ENCODE measurements at regions not wholly inside any gene's neighbourhood (a gene's known extent, or its start where the extent isn't known, plus 50 kb on each side); places are given as distances from the start of the nearest gene placed in this dataset.

GRCh38 chr4:149910604-149911350 lies 95.1 kb upstream of the IQCM start:
- no peaks in the 10 kb centered on the region for H3K36me3 ChIP-seq (ENCODE audit: insufficient read depth, low read length)
- H3K27me3 ChIP-seq (ENCODE audit: insufficient read depth, low read length, poor library complexity, severe bottlenecking), result no peaks in the 10 kb centered on the region
- H3K4me2 ChIP-seq (ENCODE audit: low read depth, low read length, poor library complexity, severe bottlenecking), result no peak overlapping the region
- no peak overlapping the region for H3K9ac ChIP-seq (ENCODE audit: low read depth, low read length, poor library complexity, severe bottlenecking)
- TF ChIP-seq EZH2phosphoT487 (IDR thresholded peaks at IDR 0.05; ENCODE audit: borderline replicate concordance) (no peak), CTCF (conservative IDR thresholded peaks at IDR 0.05; ENCODE audit: low read length) (no peak)
- H3F3A ChIP-seq (ENCODE audit: low read depth), result no peaks in the 10 kb centered on the region
- H3K9me2 ChIP-seq (replicated peaks; ENCODE audit: low read depth, low read length), result no peaks in the 10 kb centered on the region
- no peaks in the 10 kb centered on the region for H3K4me1 ChIP-seq (ENCODE audit: insufficient read depth, low read length, poor library complexity, severe bottlenecking)
- H3K9me3 ChIP-seq (ENCODE audit: insufficient read depth, low read depth, low read length), result no peaks in the 10 kb centered on the region
- no peaks in the 10 kb centered on the region for H3K79me2 ChIP-seq (ENCODE audit: insufficient read depth, low read length)
- no peak overlapping the region for H3K4me3 ChIP-seq (ENCODE audit: low read length, poor library complexity, severe bottlenecking)
- no peak overlapping the region for H2AFZ ChIP-seq (ENCODE audit: low read length)
- H4K20me1 ChIP-seq (ENCODE audit: insufficient read depth, low read length, poor library complexity, severe bottlenecking), result no peaks in the 10 kb centered on the region

DNA sequence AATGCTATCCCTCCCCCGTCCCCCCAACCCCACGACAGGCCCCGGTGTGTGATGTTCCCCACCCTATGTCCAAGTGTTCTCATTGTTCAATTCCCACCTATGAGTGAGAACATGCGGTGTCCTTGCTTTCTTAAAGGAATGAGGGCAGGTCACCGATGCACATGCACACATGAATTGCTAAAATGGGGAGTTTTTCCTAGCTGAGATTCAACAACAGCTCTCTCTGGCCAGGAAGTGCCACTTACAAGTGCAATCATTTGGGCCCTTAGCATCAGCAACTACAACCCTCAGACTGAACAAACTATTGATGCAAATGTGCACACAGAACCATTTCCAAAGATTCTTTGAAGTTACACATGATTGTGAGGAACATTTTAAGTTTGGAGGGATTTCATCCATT lies 95.7 kb upstream of the IQCM start:
- TF ChIP-seq EZH2phosphoT487 (IDR thresholded peaks at IDR 0.05; ENCODE audit: borderline replicate concordance) (no peak), CTCF (conservative IDR thresholded peaks at IDR 0.05; ENCODE audit: low read length) (no peak)
- no peaks in the 10 kb centered on the region for H4K20me1 ChIP-seq (ENCODE audit: insufficient read depth, low read length, poor library complexity, severe bottlenecking)
- H3K9ac ChIP-seq (ENCODE audit: low read depth, low read length, poor library complexity, severe bottlenecking), result no peak overlapping the region
- H3F3A ChIP-seq (ENCODE audit: low read depth), result no peaks in the 10 kb centered on the region
- H3K4me3 ChIP-seq (ENCODE audit: low read length, poor library complexity, severe bottlenecking), result no peak overlapping the region
- H3K4me1 ChIP-seq (ENCODE audit: insufficient read depth, low read length, poor library complexity, severe bottlenecking), result no peaks in the 10 kb centered on the region
- H3K27me3 ChIP-seq (ENCODE audit: insufficient read depth, low read length, poor library complexity, severe bottlenecking), result no peaks in the 10 kb centered on the region
- no peak overlapping the region for H3K4me2 ChIP-seq (ENCODE audit: low read depth, low read length, poor library complexity, severe bottlenecking)
- H2AFZ ChIP-seq (ENCODE audit: low read length), result no peak overlapping the region
- H3K36me3 ChIP-seq (ENCODE audit: insufficient read depth, low read length), result no peaks in the 10 kb centered on the region
- H3K79me2 ChIP-seq (ENCODE audit: insufficient read depth, low read length), result no peaks in the 10 kb centered on the region
- H3K9me3 ChIP-seq (ENCODE audit: insufficient read depth, low read depth, low read length), result no peaks in the 10 kb centered on the region
- no peaks in the 10 kb centered on the region for H3K9me2 ChIP-seq (replicated peaks; ENCODE audit: low read depth, low read length)

DNA sequence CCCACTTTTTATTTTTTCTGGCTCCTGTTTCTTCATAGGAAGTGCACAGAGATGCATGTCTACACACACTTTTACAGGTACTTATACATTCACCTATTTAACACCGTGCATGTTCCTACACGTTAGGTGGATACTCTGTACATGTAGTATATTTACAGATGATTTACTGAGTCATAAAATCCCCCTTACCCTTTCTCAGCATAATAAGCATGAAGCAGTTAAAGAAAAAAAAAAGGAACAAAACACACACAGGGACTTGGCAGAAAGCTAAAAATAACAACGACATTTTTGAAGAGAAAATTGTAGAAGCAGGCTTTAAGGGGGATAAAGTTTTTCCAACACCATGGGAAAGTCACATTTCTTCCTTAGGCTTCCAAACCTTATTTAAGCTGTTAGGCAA lies 96.4 kb upstream of the IQCM start:
- TF ChIP-seq EZH2phosphoT487 (IDR thresholded peaks at IDR 0.05; ENCODE audit: borderline replicate concordance), result no peak
- TF ChIP-seq CTCF (conservative IDR thresholded peaks at IDR 0.05; ENCODE audit: low read length), result no peak

More for the DNA sequence above, 96.4 kb upstream of the IQCM start:
- Histone ChIP-seq H2AFZ (ENCODE audit: low read length) (no peak overlapping the region), H3K36me3 (ENCODE audit: insufficient read depth, low read length) (no peaks in the 10 kb centered on the region), H3K9ac (ENCODE audit: low read depth, low read length, poor library complexity, severe bottlenecking) (no peak overlapping the region), H3K79me2 (ENCODE audit: insufficient read depth, low read length) (no peaks in the 10 kb centered on the region), H3K4me3 (ENCODE audit: low read length, poor library complexity, severe bottlenecking) (no peak overlapping the region), H4K20me1 (ENCODE audit: insufficient read depth, low read length, poor library complexity, severe bottlenecking) (no peaks in the 10 kb centered on the region), H3K4me2 (ENCODE audit: low read depth, low read length, poor library complexity, severe bottlenecking) (no peak overlapping the region), H3K27me3 (ENCODE audit: insufficient read depth, low read length, poor library complexity, severe bottlenecking) (no peaks in the 10 kb centered on the region), H3K9me3 (ENCODE audit: insufficient read depth, low read depth, low read length) (no peaks in the 10 kb centered on the region), H3K4me1 (ENCODE audit: insufficient read depth, low read length, poor library complexity, severe bottlenecking) (no peaks in the 10 kb centered on the region), H3K9me2 (replicated peaks; ENCODE audit: low read depth, low read length) (no peaks in the 10 kb centered on the region), H3F3A (ENCODE audit: low read depth) (no peaks in the 10 kb centered on the region)
